Upper lobe of left lung (tissue), 6 donors: ENCODE measurements at regions not wholly inside any gene's neighbourhood (a gene's known extent, or its start where the extent isn't known, plus 50 kb on each side); places are given as distances from the start of the nearest gene placed in this dataset.

Experiments used
- ATAC-seq, 2 donors: fragments of 200-7000 bp; cut with Tn5 transposase; one replicate each; pipeline ENCODE4 v1.9.1; 2022; ENCODE audit warnings: mild to moderate bottlenecking in 2 of 2, moderate library complexity in 2 of 2; ENCODE audit not compliant: low FRiP score in 2 of 2
- DNase-seq, 2 donors: peaks; one replicate each; pipeline ENCODE4 v3.0.0-alpha.2; 2019 to 2020
- H3K27ac ChIP-seq, 4 donors: fragments of 200-600 bp; sonication (generic); one replicate each; pipeline ENCODE4 v1.5.1; 2016 to 2019
- H3K27me3 ChIP-seq, 4 donors: fragments of 200-600 bp; sonication (generic); one replicate each; pipeline ENCODE4 v1.5.1; 2017 to 2019
- H3K36me3 ChIP-seq, 4 donors: fragments of 200-600 bp; sonication (generic); one replicate each; pipeline ENCODE4 v1.5.1; 2016 to 2019
- H3K4me1 ChIP-seq, 4 donors: fragments of 200-600 bp; sonication (generic); one replicate each; pipeline ENCODE4 v1.5.1; 2018 to 2019
- H3K4me3 ChIP-seq, 4 donors: fragments of 200-600 bp; sonication (generic); one replicate each; pipeline ENCODE4 v1.5.1; 2017 to 2019; ENCODE audit warnings: mild to moderate bottlenecking in 2 of 4, moderate library complexity in 1 of 4
- H3K9me3 ChIP-seq, 4 donors: fragments of 200-600 bp; sonication (generic); one replicate each; pipeline ENCODE4 v1.5.1; 2018 to 2019
- EP300 ChIP-seq, 4 donors: sonication (generic); formaldehyde crosslinking; IDR thresholded peaks; one replicate each; pipeline ENCODE4 v1.5.1; 2017; ENCODE audit warnings: antibody characterized with exemption in 4 of 4, control low read depth in 2 of 4
- POLR2A ChIP-seq, 4 donors: fragments of 450-650 bp; IDR thresholded peaks; one replicate each; pipeline ENCODE4 v1.5.1; 2016 to 2017; ENCODE audit warnings: antibody characterized with exemption in 4 of 4, mild to moderate bottlenecking in 2 of 4
- POLR2AphosphoS5 ChIP-seq, 2 donors: sonication (generic); formaldehyde crosslinking; IDR thresholded peaks; one replicate each; pipeline ENCODE4 v1.5.1; 2017; ENCODE audit warnings: antibody characterized with exemption in 2 of 2
- WGBS, 2 donors: methylation state at CpG; one replicate each; pipeline ENCODE4 v1.1.5; 2017 to 2018; 5-methylcytosine and 5-hydroxymethylcytosine counted together
- TF ChIP-seq, protein P1 (sequence below), 6 experiments: fragments of 450-650 bp in 4 of 6; fragments of 200-600 bp in 2 of 6; sonication (generic) in 2 of 6; IDR thresholded peaks; one replicate each; pipeline ENCODE4 v1.5.1; 2016 to 2019; ENCODE audit warnings: antibody characterized with exemption in 6 of 6
- donor health status: DM: no; HTN: no; CAD: no; lungs with moderate emphysema.
- donor health status: DM: no; HTN: yes; CAD: no; lungs with severe emphysema.

DNA sequence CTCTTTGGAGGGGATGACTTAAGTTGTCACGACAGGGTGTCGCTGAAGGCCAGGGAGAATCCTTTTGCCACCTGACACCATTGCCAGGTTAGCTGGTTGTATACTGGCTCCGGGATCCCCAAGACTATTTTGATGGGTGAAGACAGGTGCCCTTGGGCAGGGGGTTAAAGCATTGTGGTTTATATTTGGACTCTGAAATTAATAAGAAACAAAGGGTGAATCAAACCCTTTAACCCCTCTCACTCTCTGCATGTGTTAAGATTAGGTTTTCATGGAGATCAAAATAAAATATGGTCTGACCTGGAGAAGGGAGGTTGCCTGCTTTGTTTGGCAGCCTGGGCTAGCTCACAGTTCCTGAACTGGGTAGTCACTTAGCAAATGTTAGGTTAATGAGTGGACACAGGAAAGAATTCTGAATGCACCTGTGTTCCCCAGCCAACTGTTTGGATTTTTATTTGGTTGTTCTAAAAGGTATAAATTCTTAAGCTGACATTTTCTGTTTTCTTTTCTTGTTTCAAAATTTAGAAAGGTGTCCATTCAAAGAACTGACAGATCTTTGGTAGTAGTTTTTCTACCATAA lies 301.7 kb downstream of the KCNS3 start:
- Histone ChIP-seq H3K27me3 (no peaks in the 10 kb centered on the region), H3K4me1 (no peaks in the 10 kb centered on the region), H3K36me3 (no peaks in the 10 kb centered on the region), H3K27ac (no peak overlapping the region), H3K4me3 (no peak overlapping the region), H3K9me3 (no peaks in the 10 kb centered on the region)
- 79 to 82% methylated on average over 3 of the region's 3 CpGs for WGBS, 2 donors
- no peak for ATAC-seq
- no peak for DNase-seq
- TF ChIP-seq, protein P1, sequence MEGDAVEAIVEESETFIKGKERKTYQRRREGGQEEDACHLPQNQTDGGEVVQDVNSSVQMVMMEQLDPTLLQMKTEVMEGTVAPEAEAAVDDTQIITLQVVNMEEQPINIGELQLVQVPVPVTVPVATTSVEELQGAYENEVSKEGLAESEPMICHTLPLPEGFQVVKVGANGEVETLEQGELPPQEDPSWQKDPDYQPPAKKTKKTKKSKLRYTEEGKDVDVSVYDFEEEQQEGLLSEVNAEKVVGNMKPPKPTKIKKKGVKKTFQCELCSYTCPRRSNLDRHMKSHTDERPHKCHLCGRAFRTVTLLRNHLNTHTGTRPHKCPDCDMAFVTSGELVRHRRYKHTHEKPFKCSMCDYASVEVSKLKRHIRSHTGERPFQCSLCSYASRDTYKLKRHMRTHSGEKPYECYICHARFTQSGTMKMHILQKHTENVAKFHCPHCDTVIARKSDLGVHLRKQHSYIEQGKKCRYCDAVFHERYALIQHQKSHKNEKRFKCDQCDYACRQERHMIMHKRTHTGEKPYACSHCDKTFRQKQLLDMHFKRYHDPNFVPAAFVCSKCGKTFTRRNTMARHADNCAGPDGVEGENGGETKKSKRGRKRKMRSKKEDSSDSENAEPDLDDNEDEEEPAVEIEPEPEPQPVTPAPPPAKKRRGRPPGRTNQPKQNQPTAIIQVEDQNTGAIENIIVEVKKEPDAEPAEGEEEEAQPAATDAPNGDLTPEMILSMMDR (IDR thresholded peaks at IDR 0.05), result no peak
- TF ChIP-seq POLR2A (IDR thresholded peaks at IDR 0.05), result no peak
- no peak for TF ChIP-seq POLR2AphosphoS5 (IDR thresholded peaks at IDR 0.05)
- TF ChIP-seq EP300 (IDR thresholded peaks at IDR 0.05), result no peak

DNA sequence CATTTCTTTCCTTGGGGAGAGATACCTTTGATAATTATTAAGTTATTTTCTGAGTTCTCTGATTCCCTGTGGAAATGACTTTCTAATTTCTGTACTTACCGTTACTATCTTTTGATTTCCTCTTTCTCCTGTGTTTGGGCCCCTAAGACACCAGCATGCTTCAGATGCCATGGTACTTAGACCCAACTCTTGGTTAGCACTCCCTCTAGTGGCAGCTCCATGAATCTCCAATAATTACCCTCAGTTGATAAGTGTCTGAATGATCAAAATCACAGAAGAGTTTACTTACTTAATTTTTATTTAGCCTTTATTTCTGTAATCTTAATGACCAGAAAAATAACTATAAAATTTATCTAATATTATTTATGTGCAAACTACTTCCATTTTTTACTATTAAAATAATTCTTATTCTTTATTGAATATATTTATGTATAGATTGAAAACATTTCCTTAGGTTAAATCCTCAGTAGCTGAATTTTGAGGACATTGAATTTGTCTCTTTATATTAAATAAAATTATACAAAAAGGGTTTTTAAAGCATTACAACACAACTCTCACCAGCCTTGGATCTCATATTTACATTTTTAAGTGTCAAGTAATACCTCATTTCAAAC lies 300.4 kb downstream of the KCNS3 start:
- ATAC-seq (peak in 1 of 2 donors; percentile 75), DNase-seq (no peak)
- 5 to 27% methylated on average over 1 of the region's 1 CpG for WGBS, 2 donors
- Histone ChIP-seq H3K27ac (no peak overlapping the region), H3K27me3 (no peaks in the 10 kb centered on the region), H3K36me3 (no peaks in the 10 kb centered on the region), H3K4me3 (no peak overlapping the region), H3K9me3 (no peaks in the 10 kb centered on the region), H3K4me1 (no peaks in the 10 kb centered on the region)
- TF ChIP-seq, protein P1 (IDR thresholded peaks at IDR 0.05), result peak; percentile 52 to 84 (median 64)
- TF ChIP-seq EP300 (IDR thresholded peaks at IDR 0.05), result no peak

DNA sequence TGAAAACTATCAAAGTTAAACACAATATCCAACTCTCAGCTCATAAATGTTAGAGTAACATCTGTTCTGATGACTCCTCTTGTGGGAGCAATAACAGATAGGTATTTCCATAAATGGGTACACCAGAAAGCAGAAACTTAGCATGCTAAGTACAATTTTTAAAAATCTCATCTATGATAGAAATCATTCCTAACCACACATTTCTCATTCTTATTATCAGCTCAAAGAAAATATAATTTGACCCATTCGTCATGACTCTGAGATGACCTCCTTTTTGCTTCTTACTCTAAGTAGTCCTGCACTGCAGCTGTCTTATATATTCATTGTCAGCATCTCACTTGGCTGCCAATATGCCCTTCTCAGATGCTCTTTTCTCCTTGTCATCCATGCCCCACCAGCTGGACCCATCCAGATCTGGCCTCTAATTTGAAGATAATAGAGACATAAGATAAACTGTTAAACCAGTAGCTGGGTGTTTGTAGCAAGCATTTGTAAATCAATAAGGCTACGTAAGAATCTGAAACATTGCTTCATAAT lies 298.3 kb downstream of the KCNS3 start:
- DNase-seq, result no peak
- Histone ChIP-seq H3K27ac (no peak overlapping the region), H3K36me3 (no peaks in the 10 kb centered on the region), H3K4me3 (no peak overlapping the region), H3K27me3 (no peaks in the 10 kb centered on the region), H3K9me3 (no peaks in the 10 kb centered on the region), H3K4me1 (peaks cover 0 to 11% (median 8%) of the 10 kb centered on the region in 4 donors)
- TF ChIP-seq EP300 (IDR thresholded peaks at IDR 0.05) (no peak), POLR2A (IDR thresholded peaks at IDR 0.05) (no peak), POLR2AphosphoS5 (IDR thresholded peaks at IDR 0.05) (no peak)
- TF ChIP-seq, protein P1 (IDR thresholded peaks at IDR 0.05), result no peak
- WGBS, 2 donors, result 78 to 83% methylated on average over 2 of the region's 2 CpGs
- ATAC-seq, result no peak

DNA sequence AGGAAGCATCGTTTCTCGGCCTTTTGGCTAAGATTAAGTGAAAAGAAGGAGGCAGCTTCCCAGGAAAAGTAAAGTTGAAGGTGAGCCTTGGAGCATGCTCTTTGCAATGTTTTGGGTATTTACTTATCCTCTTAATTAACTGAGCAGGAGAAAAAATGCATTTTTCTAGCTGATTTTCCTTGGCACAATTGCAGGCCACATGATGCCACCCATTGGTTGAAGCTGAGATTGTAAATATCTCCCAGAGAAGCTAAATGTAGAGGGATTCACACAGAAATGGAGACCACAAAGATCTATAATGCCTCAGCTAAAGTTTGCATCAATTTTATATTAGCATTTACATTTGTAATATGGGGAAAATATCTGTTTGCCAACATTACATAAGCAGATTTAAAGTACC lies 294.1 kb downstream of the KCNS3 start:
- H3K36me3 ChIP-seq, result no peaks in the 10 kb centered on the region
- no peak overlapping the region for H3K4me3 ChIP-seq
- ATAC-seq (no peak), DNase-seq (no peak)
- WGBS, 2 donors, result 71 to 72% methylated on average over 2 of the region's 2 CpGs
- TF ChIP-seq EP300 (IDR thresholded peaks at IDR 0.05) (no peak), POLR2AphosphoS5 (IDR thresholded peaks at IDR 0.05) (no peak), POLR2A (IDR thresholded peaks at IDR 0.05) (no peak)
- TF ChIP-seq, protein P1 (IDR thresholded peaks at IDR 0.05), result no peak
- H3K27ac ChIP-seq, result no peak overlapping the region
- peaks cover 0 to 26% (median 20%) of the 10 kb centered on the region in 4 donors for H3K4me1 ChIP-seq
- no peaks in the 10 kb centered on the region for H3K9me3 ChIP-seq
- no peaks in the 10 kb centered on the region for H3K27me3 ChIP-seq
